HTR-8/SVneo (cell line): ENCODE measurements at regions not wholly inside any gene's neighbourhood (a gene's known extent, or its start where the extent isn't known, plus 50 kb on each side); places are given as distances from the start of the nearest gene placed in this dataset.
A peak's percentile ranks its signal among the peaks of the same experiment; 100 is the strongest.

Experiments
- DNase-seq: peaks from one replicate; pipeline ENCODE4 v3.0.0; 2011; ENCODE audit warnings: low spot score, mixed read lengths; ENCODE audit not compliant: insufficient read length
- FAIRE-seq: peaks from 2 replicates; lab custom pipeline; 2011; peaks lifted over from hg19 to GRCh38; lab: Jason Lieb, UNC

DNA sequence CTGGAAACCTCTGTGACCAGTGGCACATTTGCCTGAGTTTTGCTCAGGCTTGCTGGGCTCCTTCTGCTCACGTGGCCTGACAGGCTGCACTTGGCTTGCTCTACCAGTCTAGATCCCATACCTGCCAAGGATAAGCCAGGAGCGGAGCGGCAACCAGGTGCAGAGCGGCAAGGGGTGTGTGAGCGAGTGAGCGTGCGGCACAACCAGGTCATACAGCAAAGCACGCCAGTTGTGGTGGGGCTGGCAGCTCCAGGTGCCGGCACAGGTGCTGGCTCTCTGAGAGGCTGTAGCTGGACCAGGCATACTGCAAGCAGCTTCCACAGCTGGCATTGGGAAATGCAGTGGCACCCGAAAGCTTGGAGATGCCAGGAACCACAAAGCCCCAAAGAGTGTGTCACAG lies 1495.1 kb downstream of the PCDH7 start:
- DNase-seq (no peak), FAIRE-seq (no peak)

DNA sequence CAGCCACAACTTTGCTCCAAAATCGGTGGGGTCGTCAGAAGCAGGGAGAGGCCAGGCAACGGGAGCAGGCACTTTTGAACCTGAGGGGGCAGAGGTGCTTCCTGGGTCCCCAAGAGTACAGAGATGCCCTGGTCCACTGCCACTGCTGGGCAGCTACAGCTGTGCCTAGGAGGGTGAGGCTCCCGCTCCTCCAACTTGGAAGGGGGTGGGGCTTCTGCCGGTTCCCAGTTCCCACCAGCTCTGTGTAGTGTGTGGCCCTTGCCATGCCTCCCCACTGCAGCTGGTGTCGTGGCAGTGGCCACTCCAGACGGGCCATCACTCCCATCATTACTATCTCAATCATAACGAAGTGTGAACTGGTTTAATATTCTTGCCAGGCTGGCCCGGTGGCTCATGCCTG lies 1496.3 kb downstream of the PCDH7 start:
- DNase-seq (no peak), FAIRE-seq (no peak)

DNA sequence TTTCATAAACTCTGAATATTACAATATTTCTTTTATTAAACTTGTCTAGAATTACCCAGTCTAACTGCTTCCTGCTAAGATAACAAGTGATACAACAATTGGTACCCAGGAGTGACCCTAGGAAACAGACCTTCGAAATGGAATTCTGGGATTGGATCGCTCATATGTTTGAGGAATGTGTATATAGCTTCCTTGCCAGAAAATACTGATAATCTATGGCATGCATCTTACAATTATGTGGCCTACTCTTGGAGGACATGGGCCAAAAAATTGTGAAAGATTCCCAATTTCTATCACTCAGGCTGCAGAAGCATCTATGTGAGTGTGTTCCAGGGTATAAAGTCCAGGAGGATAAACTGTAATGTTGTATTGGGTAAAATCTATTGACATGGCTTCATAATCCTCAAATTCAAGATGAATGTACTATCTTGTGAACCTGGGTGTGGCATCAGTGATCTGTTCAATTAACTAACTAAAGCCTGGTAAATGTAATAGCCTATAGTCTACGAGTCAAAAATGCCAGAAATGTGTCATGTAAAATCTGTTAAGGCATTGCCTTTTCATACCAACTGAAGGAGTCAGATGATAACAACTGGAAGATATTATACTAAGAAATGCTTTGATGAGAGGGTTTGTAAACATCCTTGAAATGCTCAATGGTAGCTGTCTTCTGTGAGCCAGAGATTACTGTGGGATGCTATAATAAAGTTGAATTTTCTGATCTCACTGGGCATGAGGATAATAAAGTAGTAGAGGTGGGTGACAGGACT lies 1499.3 kb downstream of the PCDH7 start:
- no peak for DNase-seq
- FAIRE-seq: no peak

DNA sequence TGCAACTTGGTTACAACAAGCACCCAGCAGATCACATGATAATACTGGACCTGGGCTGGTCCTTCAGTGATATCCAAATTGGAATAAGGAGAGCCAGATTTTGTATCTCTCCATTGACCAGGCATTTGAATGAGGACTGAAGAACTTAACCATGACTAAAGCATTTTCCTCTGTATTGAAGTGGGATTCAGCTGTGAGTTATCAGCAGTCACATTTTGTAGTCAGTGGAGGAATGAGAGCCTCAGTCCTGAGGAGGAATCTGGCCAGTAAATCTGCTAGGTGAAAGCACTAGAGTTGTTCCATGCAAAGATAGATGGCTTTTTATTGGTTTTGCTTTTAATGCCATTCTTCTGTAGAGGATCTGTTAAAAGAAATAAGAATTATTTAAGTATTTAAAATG lies 1506.0 kb downstream of the PCDH7 start:
- no peak for FAIRE-seq
- peak; percentile 1 for DNase-seq

DNA sequence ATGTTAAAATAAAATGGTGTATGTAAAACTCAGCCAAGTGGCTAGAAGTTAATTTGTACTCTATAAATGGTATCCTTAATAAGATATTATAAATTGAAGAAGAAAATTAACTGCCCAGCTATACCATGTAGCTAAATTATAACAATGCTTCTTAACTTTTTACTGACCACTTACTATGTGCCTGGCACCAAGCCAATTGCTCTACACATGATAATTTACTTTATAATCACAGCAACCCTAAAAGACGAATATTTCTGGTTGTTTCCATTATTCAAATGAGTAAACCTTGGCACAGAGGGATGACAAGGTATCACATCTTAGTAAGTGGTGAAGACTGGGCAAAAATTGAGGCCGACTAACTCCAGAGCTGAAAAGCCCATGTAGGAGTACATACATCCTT lies 1506.6 kb downstream of the PCDH7 start:
- DNase-seq (no peak), FAIRE-seq (no peak)

DNA sequence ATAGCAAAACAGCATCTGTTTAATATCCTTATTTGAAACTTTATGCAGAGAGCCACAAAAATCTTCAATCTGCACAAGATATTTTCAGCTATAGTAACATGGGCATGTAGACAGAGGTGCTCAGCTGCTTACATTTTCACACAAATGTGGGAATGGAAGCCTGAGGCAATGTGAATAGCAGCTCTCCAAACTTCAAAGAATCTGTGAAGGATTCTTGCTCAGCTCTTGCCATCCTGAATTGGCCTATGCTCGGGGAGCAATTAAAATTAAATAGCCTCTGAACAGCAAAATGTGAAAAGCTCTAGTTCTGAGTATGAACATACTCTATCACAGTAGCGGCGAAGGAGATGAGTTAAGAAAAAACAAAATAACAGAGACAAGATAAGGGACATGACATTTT lies 1523.8 kb downstream of the PCDH7 start:
- FAIRE-seq: no peak
- DNase-seq: no peak

DNA sequence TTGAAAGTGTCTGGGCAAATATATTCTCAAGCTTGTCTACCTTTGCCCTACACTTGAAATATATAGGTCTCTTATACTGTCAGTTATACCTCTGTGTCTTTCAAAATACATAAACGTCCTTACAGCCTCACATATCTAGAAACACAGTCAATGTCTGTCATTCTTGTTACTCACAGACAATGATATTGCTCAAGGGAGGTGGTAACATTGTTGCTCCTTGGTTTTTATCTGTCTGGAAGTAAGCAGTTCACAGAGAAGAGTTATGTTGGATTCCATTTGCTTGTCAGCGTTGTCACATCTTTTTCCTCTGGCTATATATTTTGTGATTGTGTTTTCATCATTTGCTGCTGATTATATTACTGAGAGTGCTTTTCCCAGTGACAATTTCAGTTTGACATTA lies 1528.9 kb downstream of the PCDH7 start:
- FAIRE-seq (no peak), DNase-seq (no peak)

DNA sequence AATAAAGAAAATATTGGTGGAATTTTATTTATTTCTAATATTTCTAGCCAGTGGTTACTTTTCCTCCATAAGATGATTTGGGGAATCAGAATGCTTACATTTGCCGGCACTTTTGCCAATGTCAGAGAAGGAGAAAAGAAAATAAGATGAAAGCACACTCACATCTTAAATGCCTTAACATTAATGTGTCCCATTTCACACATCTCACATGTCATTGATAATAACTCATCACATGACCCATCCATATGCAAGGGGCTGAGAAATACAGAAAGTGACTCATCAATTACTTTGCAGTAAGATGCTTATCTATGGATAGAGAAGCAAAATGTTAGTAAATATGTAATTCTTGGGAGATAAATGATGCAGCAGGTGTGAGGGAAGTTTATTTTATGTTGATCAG lies 1531.0 kb downstream of the PCDH7 start:
- no peak for DNase-seq
- no peak for FAIRE-seq

DNA sequence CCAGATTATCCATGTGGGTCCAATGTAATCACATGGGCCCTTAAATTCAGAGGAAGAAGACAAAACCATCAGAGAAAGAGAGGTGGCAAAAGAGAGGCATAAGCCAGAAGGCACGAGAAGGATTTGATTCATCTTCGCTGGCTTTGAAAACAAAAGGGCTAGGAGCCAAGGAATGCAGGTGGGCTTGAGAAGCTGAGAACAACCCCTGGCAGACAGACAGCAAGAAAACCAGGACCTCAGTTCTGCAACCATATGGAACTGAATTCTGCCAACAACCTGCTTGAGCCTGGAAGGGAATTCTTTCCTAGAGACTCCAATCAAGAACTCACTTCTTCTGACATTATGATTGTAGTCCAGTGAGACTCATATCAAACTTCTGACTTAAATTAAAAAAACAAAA lies 1531.8 kb downstream of the PCDH7 start:
- no peak for FAIRE-seq

DNA sequence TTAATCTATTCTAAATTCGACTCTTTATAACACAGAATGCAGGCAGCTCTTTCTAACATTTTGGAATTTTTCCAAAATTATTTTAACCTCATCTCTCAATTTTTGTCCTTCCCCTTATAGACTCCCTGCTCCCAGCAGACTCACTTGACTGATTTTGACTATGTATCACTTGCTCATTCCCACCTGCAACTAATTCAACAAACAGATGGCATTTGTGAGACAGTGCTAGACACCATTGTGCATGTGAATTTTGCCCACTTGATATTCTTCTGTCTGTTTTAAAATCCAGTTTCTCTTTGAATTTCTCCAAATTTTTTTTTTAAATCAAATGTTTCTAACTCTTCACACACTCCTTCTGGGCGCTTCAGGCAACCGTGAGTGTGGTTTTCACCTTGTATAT lies 1534.0 kb downstream of the PCDH7 start:
- no peak for DNase-seq
- FAIRE-seq: no peak

More for the DNA sequence above, 1531.8 kb downstream of the PCDH7 start:
- DNase-seq: no peak

DNA sequence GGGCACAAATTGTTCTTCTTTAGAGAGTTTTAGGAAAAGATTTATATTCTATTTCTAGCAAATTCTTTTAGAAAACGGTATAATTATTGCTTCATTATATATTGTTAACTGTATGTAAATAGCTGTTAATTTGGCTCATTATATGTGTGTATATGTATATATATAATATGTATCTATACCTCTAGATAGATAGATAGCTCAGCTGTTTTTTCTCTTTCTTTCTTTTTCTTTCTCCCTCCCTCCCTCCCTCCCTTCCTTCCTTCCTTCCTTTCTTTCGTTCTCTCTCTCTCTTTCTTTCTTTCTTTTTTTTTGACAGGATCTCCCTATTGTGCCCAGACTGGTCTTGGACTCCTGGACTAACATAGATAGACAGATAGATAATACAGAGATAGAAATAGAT lies 1538.8 kb downstream of the PCDH7 start:
- no peak for FAIRE-seq

DNA sequence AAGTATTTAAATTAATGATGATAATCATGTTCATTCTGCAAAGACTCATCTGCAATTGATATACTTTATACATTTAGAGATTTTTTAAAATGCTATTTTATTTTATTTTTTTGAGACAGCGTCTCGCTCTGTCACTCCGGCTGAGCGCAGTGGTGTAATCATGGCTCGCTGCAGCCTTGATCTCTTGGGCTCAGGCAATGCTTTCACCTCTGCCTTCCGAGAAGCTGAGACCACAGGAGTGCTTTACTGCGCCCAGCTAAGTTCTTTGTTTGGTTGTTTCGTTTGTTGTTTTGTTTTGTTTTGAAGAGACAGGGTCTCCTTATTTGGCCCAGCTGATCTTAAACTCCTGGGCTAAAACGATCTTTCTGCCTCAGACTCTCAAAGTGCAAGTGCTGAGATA lies 1541.0 kb downstream of the PCDH7 start:
- no peak for FAIRE-seq

More for the DNA sequence above, 1538.8 kb downstream of the PCDH7 start:
- no peak for DNase-seq

DNA sequence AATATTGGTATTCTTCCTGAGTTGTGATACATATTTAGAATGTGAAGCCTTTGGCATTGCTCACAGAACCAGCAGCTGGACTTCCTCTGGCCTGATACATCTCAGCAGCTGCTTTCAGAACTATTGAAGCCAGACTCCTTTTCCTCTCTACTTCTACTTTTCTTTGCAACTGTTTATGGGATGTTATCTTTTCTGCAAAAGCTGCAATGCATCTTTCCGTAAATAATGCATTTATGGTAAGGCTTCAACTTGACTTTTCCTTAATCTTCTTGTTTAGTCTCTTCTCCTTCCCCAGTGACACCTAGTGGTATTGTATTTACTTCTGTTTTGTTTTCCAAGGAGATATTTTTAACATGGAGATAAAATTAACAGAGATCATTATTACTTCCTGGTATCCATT lies 1548.7 kb downstream of the PCDH7 start:
- DNase-seq: peak; percentile 8
- no peak for FAIRE-seq

More for the DNA sequence above, 1541.0 kb downstream of the PCDH7 start:
- no peak for DNase-seq

DNA sequence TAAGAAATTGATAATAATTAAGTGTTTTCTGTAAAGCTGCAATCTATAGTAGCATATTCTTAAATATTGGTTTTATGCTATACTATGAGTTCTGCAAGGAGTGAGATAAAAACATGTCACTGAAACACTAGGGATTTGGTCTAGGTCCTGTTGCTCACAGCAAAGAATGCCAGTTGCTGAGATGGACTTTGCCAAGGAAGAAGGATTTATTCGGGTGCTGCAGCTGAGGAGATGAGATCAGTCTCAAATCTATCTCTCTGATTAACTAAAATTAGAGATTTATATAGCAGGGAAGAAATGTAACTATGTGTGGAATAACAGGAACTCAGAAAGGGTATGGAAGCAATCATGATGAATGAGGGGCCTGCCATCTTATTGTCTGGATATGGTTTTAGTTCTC lies 1569.9 kb downstream of the PCDH7 start:
- FAIRE-seq (no peak), DNase-seq (no peak)

DNA sequence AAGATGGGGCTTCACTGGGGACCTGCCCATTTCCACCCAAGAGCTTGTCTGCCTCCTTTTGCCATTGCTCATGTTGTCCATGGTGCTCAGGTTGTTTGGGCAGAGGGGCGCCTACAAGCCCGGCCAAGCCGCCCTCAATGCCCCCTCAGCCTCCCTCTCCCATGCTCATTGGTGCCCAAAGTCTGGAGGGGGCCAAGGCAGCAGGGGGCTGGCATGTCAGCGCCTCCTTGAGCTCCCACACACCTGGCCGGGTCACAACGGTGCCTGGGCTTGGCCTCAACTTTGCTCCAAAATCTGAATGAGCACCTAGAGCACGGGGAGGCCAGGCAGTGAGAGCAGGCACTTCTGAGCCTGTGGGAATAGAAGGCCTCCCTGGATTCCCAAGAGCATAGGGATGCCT lies 1598.8 kb downstream of the PCDH7 start:
- FAIRE-seq (no peak), DNase-seq (no peak)

DNA sequence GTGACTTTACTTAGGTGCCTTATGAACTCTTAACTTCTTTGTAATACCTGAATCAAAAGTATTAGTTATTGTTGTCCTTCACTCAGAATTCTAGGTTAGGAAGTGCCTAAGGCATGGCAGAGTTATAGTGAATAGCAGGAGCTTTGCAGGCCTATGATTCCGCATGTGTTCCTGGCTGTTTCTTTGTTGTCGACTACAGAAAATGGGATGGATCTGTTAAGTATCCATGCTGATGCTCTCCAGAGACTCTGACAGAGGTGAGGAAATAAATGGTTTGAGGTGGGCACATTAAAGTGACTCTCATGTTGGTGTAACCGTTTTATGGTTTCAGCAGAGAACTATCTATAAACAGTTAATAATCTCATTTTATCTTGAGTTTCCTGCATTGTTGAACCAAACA lies 1601.3 kb downstream of the PCDH7 start:
- DNase-seq (no peak), FAIRE-seq (no peak)

DNA sequence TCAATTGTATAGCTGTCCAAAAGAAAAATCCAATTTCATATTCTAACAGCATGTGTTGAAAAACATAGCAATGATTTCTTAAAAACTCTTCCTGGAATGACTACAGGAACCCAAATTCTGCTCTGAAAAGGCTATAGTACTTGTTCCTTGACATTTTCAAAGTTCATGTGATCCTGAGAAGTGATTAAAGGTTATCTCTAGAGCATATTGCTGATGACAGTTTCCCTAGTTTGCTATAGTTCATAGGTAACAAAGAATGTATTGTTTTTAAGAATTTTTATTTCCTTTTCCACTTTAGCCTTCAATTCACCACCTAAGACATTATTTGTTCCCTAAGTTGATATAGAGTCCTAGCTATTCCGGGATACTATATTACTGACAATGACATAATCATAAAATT lies 1614.6 kb downstream of the PCDH7 start:
- no peak for FAIRE-seq
- DNase-seq: no peak

DNA sequence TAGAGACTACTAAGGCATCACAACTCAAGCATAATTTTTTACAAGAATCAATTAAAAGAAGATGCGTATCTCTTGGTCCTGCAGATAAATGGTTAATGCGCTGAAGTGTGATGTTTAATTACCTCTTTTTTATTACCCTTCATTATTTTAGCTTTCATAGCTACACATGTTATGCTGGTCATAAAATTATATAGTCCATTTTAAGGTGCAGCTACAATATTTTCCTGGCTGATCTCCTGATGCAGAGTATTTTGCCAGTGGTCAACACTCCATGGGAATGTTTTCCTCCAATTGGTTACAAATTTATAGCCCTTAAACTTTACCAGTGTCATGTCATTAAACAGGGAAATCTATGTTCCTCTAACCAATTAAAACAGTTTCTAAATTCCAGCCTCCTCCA lies 1617.2 kb downstream of the PCDH7 start:
- DNase-seq: no peak
- no peak for FAIRE-seq

DNA sequence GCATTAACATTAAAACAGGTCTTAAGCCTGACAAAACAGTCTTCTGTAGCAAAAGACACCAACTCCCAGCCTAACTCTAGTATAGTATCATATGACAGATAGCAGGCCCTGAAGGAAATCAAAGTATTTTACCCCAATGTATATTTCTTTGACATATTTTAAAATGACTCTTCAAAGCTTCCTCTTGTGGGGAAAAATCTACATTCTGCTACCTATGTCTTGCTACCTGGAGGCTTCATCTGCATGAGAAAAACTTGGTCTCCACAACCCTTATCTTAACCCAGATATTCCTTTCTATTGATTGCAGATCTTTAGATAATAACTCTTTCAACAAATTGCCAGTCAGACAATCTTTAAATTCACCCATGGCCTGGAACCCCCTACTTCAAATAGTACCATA lies 1620.4 kb downstream of the PCDH7 start:
- no peak for FAIRE-seq

DNA sequence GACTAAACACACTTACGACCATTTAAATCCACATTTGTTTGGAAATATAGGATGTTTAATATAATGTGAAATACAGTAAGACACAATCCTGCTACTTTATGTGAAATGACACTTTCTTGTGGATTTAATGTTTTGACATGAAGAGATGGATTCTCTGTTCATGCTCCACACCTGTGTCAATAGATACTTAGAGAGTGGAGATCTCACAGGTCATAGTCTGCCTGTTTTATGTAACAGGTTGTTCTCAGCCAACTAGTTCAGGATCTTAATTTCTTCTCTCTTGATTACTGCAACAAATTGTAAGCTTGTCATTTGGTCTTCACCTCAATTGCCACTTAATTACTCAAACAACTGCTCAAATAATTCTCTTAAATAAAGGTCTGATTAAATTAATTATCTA lies 1621.2 kb downstream of the PCDH7 start:
- DNase-seq: no peak
- FAIRE-seq: no peak

More for the DNA sequence above, 1620.4 kb downstream of the PCDH7 start:
- no peak for DNase-seq

DNA sequence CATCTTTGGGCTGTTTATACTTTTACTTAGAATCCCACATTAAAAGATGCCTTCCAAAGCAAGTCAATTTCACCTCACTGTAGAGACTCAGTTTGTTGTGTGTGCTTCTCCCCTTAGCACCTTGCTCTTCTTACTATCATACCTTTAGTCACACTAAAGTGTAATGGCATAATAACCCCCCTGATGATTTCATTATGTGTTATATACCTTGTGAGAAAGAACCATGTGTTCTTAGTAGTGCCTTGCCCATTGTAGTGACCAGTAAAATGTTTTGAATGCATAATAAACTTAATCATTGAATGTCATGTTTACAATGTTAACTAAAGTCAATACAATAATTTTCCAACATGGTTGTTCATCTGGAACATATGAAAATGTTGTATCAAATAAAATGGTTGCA lies 1621.9 kb downstream of the PCDH7 start:
- FAIRE-seq (no peak), DNase-seq (no peak)

DNA sequence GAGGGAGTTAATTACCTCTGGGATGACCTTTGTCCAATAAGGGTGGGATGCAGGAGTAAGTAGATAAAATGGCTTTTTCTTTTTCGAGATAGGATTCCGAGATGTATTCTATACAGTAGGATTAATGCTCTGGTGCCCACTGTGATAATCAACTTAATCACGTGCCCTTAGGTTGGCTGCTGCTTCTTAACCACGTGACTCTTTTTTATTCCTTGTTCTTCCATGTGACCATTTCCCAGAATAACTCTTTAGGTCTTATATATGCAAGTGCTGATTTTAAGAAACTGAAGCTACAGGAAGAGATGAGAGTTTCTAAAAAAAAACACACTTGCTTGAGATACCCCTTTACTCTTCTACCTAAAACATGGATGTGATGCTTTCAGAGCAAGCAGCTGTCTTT lies 1628.9 kb downstream of the PCDH7 start:
- FAIRE-seq (no peak), DNase-seq (no peak)
